GM19463 (cell line): ENCODE measurements at regions not wholly inside any gene's neighbourhood (a gene's known extent, or its start where the extent isn't known, plus 50 kb on each side); places are given as distances from the start of the nearest gene placed in this dataset.
"Not testable (repeated sequence)": the region's sequence is repeated elsewhere in the genome, so short reads cannot be mapped to it uniquely, and the experiment has no call there.

Source experiments
- ATAC-seq: cut with Tn5 transposase; IDR thresholded peaks from one replicate; pipeline ENCODE4 v1.9.1; 2021; ENCODE audit warnings: mild to moderate bottlenecking, moderate library complexity; ENCODE audit not compliant: unreplicated experiment

DNA sequence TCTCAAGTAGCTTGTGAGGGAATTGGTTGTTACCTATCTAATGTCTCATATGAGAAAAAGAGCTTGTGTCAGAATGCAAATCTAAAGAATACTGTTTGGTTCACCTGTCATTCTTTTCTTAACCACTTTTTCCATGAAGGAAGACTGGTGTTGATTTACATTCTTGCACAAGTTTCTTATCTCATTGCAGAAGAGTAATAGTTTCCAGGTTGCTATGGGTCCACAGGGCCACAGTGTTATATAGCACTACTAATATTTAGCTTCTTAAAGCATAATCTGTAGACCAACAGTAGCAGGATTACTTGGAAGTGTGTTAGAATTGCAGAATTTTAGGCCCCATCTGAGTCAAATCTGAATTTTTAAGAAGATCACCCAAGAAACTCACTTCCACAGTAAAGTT lies 697.5 kb downstream of the GBE1 start:
- ATAC-seq = no peak

DNA sequence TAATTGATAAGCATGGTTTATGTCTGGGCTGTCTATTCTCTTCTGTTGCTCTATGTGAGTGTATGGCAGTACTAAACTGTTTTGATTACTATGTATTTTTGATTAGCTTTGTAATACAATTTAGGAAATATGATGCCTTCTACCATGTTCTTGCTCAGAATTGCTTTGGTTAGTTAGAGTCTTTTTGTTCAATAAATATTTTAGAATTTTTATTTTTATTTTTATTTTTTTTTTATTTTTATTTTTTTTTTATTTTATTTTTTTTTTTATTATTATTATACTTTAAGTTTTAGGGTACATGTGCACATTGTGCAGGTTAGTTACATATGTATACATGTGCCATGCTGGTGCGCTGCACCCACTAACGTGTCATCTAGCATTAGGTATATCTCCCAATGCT lies 710.3 kb downstream of the GBE1 start:
- not testable (repeated sequence) for ATAC-seq

- ATAC-seq = no peak
These were observed 713.3 kb downstream of the GBE1 start for GRCh38 chr3:81048058-81048665.

DNA sequence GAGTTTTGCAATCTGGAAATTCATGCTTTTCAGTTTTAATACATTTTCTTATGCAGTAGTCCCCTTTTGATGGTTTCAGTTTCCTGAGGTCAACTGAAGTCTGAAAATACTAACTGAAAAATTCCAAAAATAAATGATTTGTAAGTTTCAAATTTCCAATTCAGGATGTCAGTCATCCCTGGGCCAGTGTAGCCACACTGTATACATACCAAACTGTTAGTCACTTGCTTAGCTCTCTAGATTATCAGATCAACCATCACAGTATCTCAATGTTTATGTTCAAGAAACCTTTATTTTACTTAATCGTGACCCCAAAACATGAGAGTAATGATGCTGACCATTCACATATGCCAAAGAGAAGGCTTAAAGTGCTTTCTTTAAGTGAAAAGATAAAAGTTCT lies 715.5 kb downstream of the GBE1 start:
- no peak for ATAC-seq

GRCh38 chr3:81045246-81045645 lies 716.2 kb downstream of the GBE1 start:
- ATAC-seq = no peak

DNA sequence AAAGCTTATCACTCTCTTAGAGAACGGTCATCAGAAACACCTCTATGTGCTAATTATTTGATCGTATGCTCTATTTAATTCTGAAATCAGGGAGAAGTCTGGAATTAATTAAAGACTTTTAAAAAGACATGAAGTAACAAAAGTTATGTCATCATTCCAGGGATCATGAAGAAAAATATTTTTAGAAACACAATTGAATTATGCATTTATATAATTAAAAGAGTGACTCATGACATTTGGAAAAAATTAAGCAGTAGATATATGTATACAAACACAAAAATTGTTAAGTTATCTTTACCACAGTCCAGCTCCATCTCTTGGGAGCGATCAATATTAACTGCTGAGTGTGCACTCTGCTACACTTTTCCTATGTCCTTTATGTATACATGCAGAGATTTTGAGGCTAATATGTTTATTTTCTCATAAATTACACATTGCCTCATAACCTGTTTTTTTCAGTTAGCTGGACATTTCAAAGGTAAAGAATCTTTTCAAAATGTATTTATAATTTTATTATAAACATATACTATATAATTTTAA lies 717.7 kb downstream of the GBE1 start:
- ATAC-seq = no peak

DNA sequence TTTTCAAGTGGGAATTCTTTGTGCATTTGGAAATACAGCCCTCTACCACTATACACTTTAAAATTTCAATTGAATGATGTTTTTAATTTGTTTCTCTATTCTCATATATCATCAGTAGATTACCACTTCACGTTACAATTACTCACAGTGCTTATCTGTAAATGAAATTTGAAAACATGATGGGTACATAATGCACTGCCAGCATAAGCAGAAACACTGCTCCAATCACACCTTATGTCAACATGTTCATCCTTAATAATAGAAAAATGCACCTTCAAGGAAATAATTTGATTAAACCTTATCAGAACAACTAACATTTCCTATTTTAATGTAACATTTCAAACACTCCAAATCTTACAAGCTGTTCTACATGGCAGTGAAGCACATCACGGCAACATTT lies 718.4 kb downstream of the GBE1 start:
- ATAC-seq = no peak

GRCh38 chr3:81041331-81041730 lies 720.1 kb downstream of the GBE1 start:
- no peak for ATAC-seq

GRCh38 chr3:81040107-81040506 lies 721.3 kb downstream of the GBE1 start:
- no peak for ATAC-seq

DNA sequence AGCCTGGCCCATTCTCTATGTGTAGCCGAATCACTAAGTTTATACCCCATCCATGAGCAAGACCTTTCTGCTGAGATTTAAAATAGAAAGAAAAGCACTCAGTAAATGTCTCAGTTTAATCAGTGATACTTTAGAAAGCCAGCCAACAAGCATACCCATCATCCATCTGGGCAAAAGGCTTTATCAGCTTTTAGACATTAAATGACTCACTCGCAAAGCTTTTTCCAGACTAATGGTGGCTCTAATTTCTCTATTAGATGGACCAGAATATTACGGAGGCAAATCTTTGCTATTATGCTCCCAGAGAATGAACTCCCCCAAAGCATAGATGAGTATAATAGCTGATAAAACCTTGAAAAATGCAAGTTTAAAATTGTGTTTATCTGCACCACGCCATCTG lies 727.8 kb downstream of the GBE1 start:
- no peak for ATAC-seq

DNA sequence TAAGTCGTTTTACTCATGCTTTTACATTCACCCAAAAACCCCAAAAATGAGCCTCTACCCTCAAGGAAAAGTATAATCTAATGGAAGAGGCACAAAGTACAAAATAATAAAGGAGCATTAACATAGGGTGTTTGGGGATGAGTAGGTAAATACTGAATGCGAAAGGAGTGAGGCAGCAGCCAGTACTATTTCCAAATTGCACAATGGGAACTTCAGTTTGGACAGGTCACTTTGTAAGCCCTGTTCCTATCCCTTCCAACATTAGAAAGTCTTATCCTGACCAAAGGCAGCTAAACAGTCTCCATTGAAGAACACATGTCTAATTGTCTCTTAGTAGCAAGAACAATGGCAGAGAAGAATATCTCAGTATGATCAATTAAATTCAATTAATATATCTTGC lies 728.3 kb downstream of the GBE1 start:
- no peak for ATAC-seq

DNA sequence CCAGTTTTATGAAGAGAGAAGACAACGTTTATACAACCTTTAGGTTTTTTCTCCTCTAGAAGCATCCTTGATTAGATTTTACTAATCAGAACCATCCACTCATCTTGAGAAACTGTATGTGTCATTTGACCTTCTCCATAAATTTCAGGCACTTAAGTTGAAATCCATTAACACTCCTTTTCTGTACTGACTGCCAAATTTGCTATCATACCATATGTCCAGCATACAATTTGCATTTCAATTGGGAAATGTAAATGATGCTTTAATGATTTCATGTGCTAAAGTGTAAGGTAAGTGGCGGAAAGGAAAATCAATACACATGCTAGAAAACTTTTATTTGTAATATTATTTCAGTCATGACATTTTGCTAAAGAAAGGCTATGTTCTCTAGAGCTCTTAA lies 731.6 kb downstream of the GBE1 start:
- ATAC-seq = no peak

GRCh38 chr3:81027344-81027743 lies 734.1 kb downstream of the GBE1 start:
- no peak for ATAC-seq

DNA sequence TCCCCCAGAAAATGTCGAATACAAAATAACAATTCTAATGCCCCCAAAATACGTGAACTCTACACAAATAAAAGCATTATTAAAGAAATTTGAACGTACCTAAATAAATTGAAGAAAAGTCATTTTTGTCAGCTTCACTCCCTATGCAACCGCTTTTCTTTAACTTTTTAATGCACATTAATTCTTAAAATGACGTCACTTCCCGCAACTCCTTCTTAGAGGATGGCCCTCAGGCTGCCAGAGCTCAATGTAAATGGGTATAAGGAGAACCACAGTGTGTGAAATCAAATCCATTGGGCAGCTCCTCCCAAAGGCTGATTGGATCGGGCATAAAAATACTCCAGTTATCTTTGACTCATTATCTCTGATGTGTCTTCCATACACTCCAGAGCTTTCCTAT lies 736.9 kb downstream of the GBE1 start:
- ATAC-seq = no peak

DNA sequence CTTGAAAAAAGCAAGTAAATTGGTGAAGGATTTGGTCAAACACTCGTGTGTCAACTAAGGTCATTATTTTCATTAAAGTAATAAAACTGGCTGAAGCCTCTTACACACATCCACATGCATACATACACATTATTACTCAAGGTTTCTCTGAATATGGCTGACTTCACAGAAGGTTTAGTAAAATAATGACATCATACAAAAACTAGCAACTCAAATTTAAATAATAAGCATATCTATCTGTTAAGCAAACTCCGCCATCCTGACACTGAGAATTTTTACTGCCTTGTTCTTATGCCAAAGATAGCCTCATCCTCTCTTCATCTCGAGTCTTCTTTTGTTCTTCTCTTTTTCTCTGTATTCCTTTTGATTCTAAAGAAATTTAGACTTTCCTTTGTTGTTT lies 739.1 kb downstream of the GBE1 start:
- ATAC-seq = no peak

- peak; percentile 82 for ATAC-seq
These were observed 748.1 kb downstream of the GBE1 start for GRCh38 chr3:81013360-81013759.

DNA sequence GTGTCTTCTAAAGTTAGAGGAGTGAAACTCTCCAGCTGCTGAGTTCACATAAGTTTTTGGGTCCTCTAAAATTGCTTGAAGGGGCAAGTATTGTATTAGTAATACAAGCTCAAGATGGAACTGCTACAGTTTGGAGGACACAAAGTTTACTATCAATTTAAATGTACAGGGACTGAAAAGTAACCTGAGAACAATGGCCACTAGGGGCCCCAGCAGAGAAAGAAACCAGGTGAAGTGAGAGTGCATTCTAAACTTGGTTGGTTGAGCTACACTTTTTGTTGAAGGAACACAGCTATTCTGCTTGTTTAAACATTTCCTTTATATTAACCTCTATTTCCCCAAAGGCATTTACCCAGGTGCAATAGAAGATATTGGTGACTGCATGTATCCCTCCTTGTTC lies 755.5 kb downstream of the GBE1 start:
- ATAC-seq = no peak

- no peak for ATAC-seq
These were observed 757.6 kb downstream of the GBE1 start for GRCh38 chr3:81003817-81004216.

DNA sequence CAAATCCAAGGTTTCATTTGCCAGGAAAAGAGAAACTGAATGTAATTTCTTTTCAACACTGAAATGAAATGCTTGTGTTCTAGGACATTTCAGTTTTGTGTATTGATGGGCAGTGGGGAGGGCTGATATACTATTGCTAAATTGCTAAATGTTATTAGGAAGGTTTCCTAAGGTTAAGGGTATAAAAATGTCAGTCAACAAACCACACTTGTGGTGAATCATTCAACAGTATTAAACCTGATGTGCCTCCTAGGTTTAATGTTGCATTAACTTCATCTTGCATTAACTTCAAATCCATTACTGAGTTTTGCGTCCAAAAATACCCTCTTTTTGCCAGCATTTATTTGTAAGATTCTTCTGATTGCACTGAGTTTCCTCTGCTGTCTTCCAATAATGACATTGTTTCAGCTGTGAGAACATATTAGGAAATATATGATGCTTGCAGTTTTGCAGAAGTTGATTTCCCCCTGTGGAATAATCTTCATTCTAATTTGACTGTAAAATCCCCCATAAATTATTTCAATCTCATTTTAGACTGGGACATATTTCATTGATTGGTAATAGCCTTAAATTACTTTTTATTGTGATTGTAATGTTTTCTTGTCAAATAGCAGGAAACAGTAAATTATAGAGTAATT lies 758.3 kb downstream of the GBE1 start:
- no peak for ATAC-seq

GRCh38 chr3:80999481-80999880 lies 762.0 kb downstream of the GBE1 start:
- no peak for ATAC-seq

DNA sequence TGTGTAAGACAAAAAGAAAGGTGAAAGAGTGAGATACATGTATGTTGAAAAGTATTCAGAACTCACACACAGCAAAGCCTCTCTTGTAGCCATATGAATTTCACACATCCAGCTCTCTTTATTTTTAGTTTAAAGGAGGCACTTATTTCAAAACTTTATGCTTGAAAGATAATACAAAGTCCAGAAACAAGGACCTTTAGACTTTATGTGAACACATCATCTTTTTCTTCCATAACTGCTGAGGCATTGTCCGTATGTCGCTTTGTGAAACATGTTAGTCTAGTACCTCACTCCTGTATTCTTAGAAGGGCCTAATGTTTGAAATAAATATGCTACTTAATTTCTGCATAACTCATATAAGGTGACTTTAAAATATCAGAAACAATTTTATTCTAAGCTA lies 763.4 kb downstream of the GBE1 start:
- ATAC-seq = no peak

DNA sequence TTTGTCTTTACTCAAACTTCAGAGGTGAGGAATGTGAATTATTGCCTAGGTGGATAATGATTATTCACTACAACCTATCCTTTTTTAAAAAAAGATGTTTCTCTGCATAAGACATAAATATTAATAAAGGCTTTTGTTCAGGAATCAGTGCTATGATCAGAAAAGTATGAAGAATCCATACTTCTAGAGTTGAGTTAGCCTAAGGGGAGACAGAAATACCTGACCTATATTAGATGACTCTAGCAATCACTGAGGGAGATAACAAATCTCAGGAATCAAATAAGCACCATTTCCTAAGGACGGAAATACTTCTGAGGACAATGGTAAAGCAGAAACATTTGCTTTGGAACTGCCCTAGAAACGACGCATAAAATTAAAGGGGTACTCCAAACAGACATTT lies 763.8 kb downstream of the GBE1 start:
- ATAC-seq = no peak

DNA sequence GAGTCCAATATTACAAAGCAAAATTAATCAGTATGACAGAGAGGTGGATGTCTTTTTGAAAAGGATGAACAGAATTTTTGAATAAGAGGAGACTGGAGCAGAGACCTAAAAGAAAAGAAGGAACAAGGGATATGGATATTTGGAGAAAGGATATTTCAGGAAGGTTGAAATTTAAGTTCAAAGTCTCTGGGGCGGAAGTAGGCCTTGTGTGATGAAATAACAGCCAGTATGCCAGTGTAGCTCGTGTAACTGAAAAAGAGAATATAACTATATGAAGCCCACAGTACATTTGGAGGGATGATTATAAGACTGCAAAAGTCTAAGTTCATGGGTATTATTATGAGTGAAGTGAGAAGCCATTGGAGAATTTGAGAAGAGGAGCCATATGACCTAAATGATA lies 766.7 kb downstream of the GBE1 start:
- no peak for ATAC-seq
